AG10803 (cell line): ENCODE measurements at regions not wholly inside any gene's neighbourhood (a gene's known extent, or its start where the extent isn't known, plus 50 kb on each side); places are given as distances from the start of the nearest gene placed in this dataset.
"Not testable (repeated sequence)": the region's sequence is repeated elsewhere in the genome, so short reads cannot be mapped to it uniquely, and the experiment has no call there.

Source experiments
- DNase-seq: peaks from one replicate; pipeline ENCODE4 v3.0.0; 2010; ENCODE audit warnings: low read depth
- H3K4me3 ChIP-seq: 2 replicates; pipeline ENCODE4 v1.5.1; 2011; ENCODE audit warnings: mild to moderate bottlenecking, low read length, control low read depth
- CTCF ChIP-seq: conservative IDR thresholded peaks from 2 replicates; pipeline ENCODE4 v1.5.1; 2011; ENCODE audit warnings: mild to moderate bottlenecking, low read length, control low read depth, inconsistent platforms

GRCh38 chr7:51543801-51544553 lies 227.4 kb upstream of the COBL start:
- no peak for TF ChIP-seq CTCF
- no peak for DNase-seq
- no peak overlapping the region for H3K4me3 ChIP-seq

GRCh38 chr7:51540906-51541305 lies 224.3 kb upstream of the COBL start:
- DNase-seq, H3K4me3 ChIP-seq: not testable (repeated sequence)

GRCh38 chr7:51539840-51540239 lies 223.2 kb upstream of the COBL start:
- TF ChIP-seq CTCF: no peak
- DNase-seq: no peak
- H3K4me3 ChIP-seq: no peak overlapping the region

GRCh38 chr7:51528172-51528571 lies 211.6 kb upstream of the COBL start:
- TF ChIP-seq CTCF: no peak
- no peak overlapping the region for H3K4me3 ChIP-seq
- DNase-seq: no peak

GRCh38 chr7:51521694-51522312 lies 205.2 kb upstream of the COBL start:
- TF ChIP-seq CTCF: no peak
- no peak overlapping the region for H3K4me3 ChIP-seq
- DNase-seq: no peak

- DNase-seq: no peak
- TF ChIP-seq CTCF: no peak
- H3K4me3 ChIP-seq: no peak overlapping the region
Observed at GRCh38 chr7:51521054-51521453, 204.4 kb upstream of the COBL start.

- H3K4me3 ChIP-seq: no peak overlapping the region
- no peak for DNase-seq
- TF ChIP-seq CTCF: no peak
Observed at GRCh38 chr7:51518646-51519045, 202.0 kb upstream of the COBL start.
